ENCODE measurements at regions not wholly inside any gene's neighbourhood (a gene's known extent, or its start where the extent isn't known, plus 50 kb on each side); places are given as distances from the start of the nearest gene placed in this dataset.
"Not testable (repeated sequence)": the region's sequence is repeated elsewhere in the genome, so short reads cannot be mapped to it uniquely, and the experiment has no call there.

- ATAC-seq (ENCODE audit: poor library complexity), result no peak
- intact Hi-C loops (cut with DNase I), result no loop called here
- DNase-seq, result no peak
Observed at GRCh38 chr11:33536178-33536577, 164.4 kb downstream of the C11orf91 start.

DNA sequence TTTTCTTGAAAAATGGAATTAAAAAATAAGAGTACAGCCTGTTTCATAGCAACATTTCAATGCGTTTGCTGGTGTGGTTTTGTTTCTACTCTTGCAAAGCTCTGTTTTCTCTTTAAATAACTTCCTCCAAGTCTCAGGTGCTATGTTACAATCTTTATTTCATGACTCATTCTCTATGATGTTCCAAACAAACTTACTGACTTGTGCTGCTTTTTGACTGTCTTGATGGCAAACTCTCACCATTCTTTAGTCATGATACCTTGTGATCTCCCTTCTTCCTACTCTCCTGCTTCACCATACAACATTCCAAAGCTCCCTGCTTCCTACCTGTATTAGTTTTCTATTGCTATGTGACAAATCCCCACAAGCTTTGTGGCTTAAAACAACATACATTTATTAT, 166.1 kb downstream of the C11orf91 start:
- ATAC-seq (ENCODE audit: poor library complexity) (no peak), DNase-seq (no peak)
- intact Hi-C loops (cut with DNase I), result loop anchor here (5.0 kb wide), 1 partner anchor 67 kb away; no protein-coding TSS in a partner anchor

DNA sequence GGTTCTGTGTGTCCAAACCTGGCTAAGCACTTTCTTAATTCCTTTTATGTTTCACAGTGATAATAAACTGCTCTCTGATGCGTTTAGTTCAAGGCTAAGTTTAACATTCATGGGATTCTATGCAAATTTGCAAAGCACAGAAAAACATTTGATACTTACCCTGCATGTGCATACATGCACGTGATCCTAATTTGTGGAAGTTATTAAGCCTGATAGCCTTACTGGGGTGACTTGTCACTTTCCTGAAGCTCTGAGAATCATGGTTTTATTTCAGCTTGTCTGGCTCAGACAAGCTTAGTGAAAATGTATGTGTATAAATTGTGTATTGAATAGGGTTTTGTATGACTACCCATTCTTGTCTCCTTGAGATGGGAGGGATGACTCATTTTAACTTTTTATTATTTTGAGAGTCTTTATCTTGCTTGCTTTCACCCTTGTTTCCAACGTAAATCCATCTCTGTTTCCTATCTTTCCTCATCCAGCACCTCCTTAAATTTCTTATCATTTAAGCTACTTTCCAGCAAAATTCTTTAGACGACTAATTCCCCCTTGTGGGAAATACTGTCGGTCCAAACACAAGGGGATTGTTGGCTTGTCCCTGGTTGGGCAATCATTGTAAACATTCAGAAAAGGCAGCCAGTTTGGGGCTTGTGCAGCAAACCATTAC, 167.1 kb downstream of the C11orf91 start:
- DNase-seq, result no peak
- ATAC-seq (ENCODE audit: poor library complexity), result no peak
- intact Hi-C loops (cut with DNase I), result loop anchor here (5.0 kb wide), 1 partner anchor 66 kb away; no protein-coding TSS in a partner anchor

GRCh38 chr11:33532720-33533385, 167.8 kb downstream of the C11orf91 start:
- DNase-seq (no peak), ATAC-seq (ENCODE audit: poor library complexity) (no peak)
- intact Hi-C loops (cut with DNase I), result loop anchor here (5.0 kb wide), 1 partner anchor 66 kb away; no protein-coding TSS in a partner anchor

- no peak for DNase-seq
- intact Hi-C loops (cut with DNase I), result loop anchor here (5.0 kb wide), 1 partner anchor 65 kb away; no protein-coding TSS in a partner anchor
- ATAC-seq (ENCODE audit: poor library complexity), result no peak
Observed at GRCh38 chr11:33532257-33532656, 168.4 kb downstream of the C11orf91 start.

- ATAC-seq (ENCODE audit: poor library complexity), result no peak
- intact Hi-C loops (cut with DNase I), result loop anchor here (5.0 kb wide), 1 partner anchor 64 kb away; no protein-coding TSS in a partner anchor
- DNase-seq, result no peak
Observed at GRCh38 chr11:33531743-33532181, 168.9 kb downstream of the C11orf91 start.

- intact Hi-C loops (cut with DNase I), result loop anchor here (5.0 kb wide), 1 partner anchor 64 kb away; no protein-coding TSS in a partner anchor
- ATAC-seq (ENCODE audit: poor library complexity), result no peak
- DNase-seq, result no peak
Observed at GRCh38 chr11:33530815-33531214, 169.8 kb downstream of the C11orf91 start.

DNA sequence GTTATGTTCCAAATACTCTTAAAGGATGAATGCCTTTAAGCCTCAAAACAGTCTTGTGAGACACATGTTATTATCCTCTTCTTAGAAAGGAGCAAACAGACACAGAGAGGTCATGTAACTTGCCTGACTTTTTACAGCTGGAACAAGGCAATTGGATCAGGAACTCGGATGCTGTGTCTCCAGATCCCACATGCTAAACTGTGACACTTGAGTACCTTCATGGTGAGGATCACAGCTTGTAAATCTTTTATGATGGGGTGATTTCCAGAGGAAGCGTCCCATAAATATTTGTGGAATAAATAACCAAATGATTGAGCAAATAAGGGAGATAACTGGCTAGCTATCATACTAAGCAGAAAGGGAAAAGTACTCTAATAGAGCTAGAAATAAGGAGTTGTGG, 171.2 kb downstream of the C11orf91 start:
- no peak for ATAC-seq (ENCODE audit: poor library complexity)
- DNase-seq, result no peak
- intact Hi-C loops (cut with DNase I), result no loop called here

DNA sequence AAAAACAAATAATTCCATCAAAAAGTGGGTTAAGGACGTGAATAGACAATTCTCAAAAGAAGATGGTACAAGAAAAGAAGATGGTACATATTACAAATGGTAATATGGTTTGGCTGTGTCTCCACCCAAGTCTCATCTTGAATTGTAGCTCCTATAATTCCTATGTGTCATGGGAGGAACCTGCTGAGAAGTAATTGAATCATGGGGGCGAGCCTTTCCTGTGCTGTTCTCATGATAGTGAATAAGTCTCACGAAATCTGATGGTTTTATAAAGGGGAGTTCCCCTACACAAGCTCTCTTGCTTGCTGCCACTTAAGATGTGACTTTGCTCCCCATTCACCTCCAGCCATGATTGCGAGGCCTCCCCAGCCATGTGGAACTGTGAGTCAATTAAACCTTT, 172.9 kb downstream of the C11orf91 start:
- ATAC-seq (ENCODE audit: poor library complexity); intact Hi-C loops (cut with DNase I); DNase-seq: not testable (repeated sequence)

GRCh38 chr11:33525789-33526188, 174.8 kb downstream of the C11orf91 start:
- no peak for ATAC-seq (ENCODE audit: poor library complexity)
- intact Hi-C loops (cut with DNase I), result no loop called here
- DNase-seq, result no peak

GRCh38 chr11:33521384-33521783, 179.2 kb downstream of the C11orf91 start:
- intact Hi-C loops (cut with DNase I), result no loop called here
- DNase-seq (no peak), ATAC-seq (ENCODE audit: poor library complexity) (no peak)

GRCh38 chr11:33520112-33520511, 180.5 kb downstream of the C11orf91 start:
- intact Hi-C loops (cut with DNase I), result no loop called here
- DNase-seq (no peak), ATAC-seq (ENCODE audit: poor library complexity) (no peak)

DNA sequence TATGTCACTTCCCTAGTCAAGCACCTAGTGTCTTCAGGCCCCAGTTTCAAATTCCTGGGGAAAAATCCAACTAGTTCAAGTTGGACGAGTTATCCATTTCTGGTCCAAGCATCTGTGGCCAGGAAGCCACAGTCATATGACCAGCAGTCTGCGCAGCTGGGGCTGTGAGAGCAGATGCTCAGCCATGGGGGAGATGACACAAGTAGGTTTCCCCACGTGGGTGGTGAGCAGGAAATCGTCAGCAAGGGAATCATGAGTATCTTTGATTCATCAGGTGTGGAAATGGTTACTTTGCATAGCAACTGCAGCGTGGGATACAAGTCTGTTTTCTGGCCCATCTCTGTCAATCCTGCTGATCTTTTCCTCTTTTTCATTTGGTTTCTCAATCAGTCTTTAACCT, 185.3 kb downstream of the C11orf91 start:
- DNase-seq, result no peak
- intact Hi-C loops (cut with DNase I), result no loop called here
- ATAC-seq (ENCODE audit: poor library complexity), result no peak

GRCh38 chr11:33514079-33514925, 186.3 kb downstream of the C11orf91 start:
- DNase-seq (no peak), ATAC-seq (ENCODE audit: poor library complexity) (no peak)
- intact Hi-C loops (cut with DNase I), result no loop called here

GRCh38 chr11:33509632-33510031, 191.0 kb downstream of the C11orf91 start:
- no peak for ATAC-seq (ENCODE audit: poor library complexity)
- intact Hi-C loops (cut with DNase I), result no loop called here
- DNase-seq, result no peak

DNA sequence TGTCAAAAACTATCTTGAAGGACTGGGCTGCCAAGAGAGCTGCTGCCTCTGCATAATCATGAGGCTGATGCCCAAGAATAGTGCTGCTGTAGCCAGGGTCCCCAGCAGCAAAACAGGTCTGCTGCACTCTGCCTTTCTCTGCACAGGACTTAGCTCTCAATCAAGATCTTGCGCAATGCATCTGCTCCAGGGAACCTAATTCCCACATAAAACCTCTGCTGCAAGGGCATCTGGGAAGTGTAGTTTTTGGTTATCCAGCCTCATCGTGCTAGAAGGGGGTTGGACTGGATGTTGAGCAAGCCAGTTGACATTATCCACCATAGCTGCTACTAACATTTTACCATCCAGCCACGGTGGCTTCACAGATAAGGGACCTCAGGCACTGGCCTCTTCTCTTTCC, 192.7 kb downstream of the C11orf91 start:
- intact Hi-C loops (cut with DNase I), result no loop called here
- DNase-seq, result no peak
- ATAC-seq (ENCODE audit: poor library complexity), result no peak

DNA sequence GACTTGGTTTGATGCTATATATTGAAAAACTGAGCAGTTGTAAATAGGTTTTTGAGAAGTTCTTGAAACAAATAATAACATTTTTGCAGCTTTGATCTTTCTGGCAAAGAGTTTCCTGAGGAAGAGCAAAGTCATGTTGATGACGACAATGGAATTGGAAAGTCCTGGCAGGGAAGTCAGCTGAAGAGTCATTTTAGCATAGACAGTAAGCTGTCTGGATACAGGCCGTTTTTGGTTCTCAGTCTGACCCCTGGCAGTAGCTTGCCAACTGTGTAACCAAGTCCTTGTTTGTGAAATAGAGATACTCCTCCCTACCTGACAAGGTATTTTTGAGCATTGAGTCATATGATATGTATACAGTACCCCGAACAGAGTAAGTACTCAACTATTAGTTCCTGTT, 193.3 kb downstream of the C11orf91 start:
- no peak for DNase-seq
- no peak for ATAC-seq (ENCODE audit: poor library complexity)
- intact Hi-C loops (cut with DNase I), result no loop called here

DNA sequence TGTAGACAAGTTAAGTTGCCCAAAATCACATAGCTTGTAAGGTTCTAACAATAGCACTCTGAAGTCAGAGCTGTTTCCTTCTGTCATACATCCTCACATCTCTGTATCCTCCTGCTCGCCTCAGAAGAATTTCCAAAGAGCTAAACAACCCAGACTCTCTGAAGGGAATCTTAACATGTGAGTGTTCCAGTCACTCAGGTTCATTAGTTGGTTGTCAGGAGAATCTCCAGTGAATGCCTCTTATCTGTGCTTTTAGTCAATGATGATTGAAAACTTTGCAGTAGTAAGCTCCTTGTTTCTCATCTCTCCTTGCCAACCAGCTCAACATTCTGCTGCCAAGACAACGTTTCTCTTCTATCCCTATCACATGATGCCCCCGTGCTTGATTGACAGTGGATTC, 195.5 kb downstream of the C11orf91 start:
- DNase-seq (no peak), ATAC-seq (ENCODE audit: poor library complexity) (no peak)
- intact Hi-C loops (cut with DNase I), result no loop called here

DNA sequence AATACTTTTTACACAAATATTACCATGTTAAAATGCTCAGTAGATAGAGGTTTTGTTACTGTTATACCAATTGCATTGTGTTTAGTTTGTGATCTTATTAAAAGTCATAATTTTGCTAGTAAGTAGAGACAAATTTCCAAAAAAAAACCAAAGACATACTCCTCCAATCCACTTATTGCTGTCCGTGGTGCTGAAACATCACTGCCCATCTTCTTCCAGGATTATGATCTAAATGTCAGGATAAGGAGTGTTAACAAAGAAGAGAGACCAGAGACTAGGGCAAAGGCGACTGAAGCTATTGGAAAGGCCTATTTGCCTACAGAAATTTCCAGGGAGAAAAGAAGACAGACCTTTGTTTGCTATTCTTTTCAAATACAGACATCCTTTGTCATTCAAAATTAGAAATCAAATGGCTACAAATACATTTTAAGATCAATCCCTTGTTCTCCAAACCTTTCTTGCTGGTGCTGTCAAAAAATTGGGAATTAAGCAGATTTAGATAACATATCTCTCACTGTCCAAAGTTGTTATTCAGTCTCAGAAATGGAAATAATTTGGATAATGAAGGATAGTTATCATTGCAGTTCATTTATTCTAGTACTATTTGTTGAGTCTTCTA, 199.7 kb downstream of the C11orf91 start:
- intact Hi-C loops (cut with DNase I), result no loop called here
- ATAC-seq (ENCODE audit: poor library complexity) (no peak), DNase-seq (no peak)

Data from Right ventricle myocardium superior (tissue), 1 donor.